ENCODE measurements at regions not wholly inside any gene's neighbourhood (a gene's known extent, or its start where the extent isn't known, plus 50 kb on each side); places are given as distances from the start of the nearest gene placed in this dataset.

- FAIRE-seq, result no peak
These were observed 709.1 kb upstream of the FZD8 start for GRCh38 chr10:36351159-36351558.

GRCh38 chr10:36349445-36350078 is 707.5 kb upstream of the FZD8 start:
- FAIRE-seq, result no peak

GRCh38 chr10:36345807-36346206 is 703.7 kb upstream of the FZD8 start:
- FAIRE-seq, result no peak

- FAIRE-seq, result no peak
These were observed 703.1 kb upstream of the FZD8 start for GRCh38 chr10:36345175-36345533.

- no peak for FAIRE-seq
These were observed 702.4 kb upstream of the FZD8 start for GRCh38 chr10:36344240-36345174.

- no peak for FAIRE-seq
These were observed 700.7 kb upstream of the FZD8 start for GRCh38 chr10:36342781-36343180.

- no peak for FAIRE-seq
These were observed 699.4 kb upstream of the FZD8 start for GRCh38 chr10:36341471-36341870.

GRCh38 chr10:36336315-36336714 is 694.2 kb upstream of the FZD8 start:
- FAIRE-seq, result no peak

- FAIRE-seq, result no peak
These were observed 691.4 kb upstream of the FZD8 start for GRCh38 chr10:36333446-36333845.

- FAIRE-seq, result no peak
These were observed 690.8 kb upstream of the FZD8 start for GRCh38 chr10:36332926-36333325.

GRCh38 chr10:36331121-36331520 is 689.0 kb upstream of the FZD8 start:
- no peak for FAIRE-seq

GRCh38 chr10:36325815-36326214 is 683.7 kb upstream of the FZD8 start:
- FAIRE-seq, result no peak

GRCh38 chr10:36324831-36325230 is 682.7 kb upstream of the FZD8 start:
- no peak for FAIRE-seq

GRCh38 chr10:36313142-36313541 is 671.0 kb upstream of the FZD8 start:
- FAIRE-seq, result no peak

- FAIRE-seq, result no peak
These were observed 661.8 kb upstream of the FZD8 start for GRCh38 chr10:36303896-36304295.

GRCh38 chr10:36302086-36302485 is 660.0 kb upstream of the FZD8 start:
- no peak for FAIRE-seq

- FAIRE-seq, result no peak
These were observed 659.4 kb upstream of the FZD8 start for GRCh38 chr10:36301539-36301938.

- no peak for FAIRE-seq
These were observed 659.0 kb upstream of the FZD8 start for GRCh38 chr10:36301139-36301538.

GRCh38 chr10:36283827-36284226 is 641.7 kb upstream of the FZD8 start:
- FAIRE-seq, result no peak

- no peak for FAIRE-seq
These were observed 639.8 kb upstream of the FZD8 start for GRCh38 chr10:36281831-36282331.

- no peak for FAIRE-seq
These were observed 638.9 kb upstream of the FZD8 start for GRCh38 chr10:36280890-36281499.

- FAIRE-seq, result no peak
These were observed 638.2 kb upstream of the FZD8 start for GRCh38 chr10:36280321-36280741.

GRCh38 chr10:36278176-36278575 is 636.1 kb upstream of the FZD8 start:
- no peak for FAIRE-seq

GRCh38 chr10:36277459-36277858 is 635.4 kb upstream of the FZD8 start:
- FAIRE-seq, result no peak

All from endometrium (tissue), 2 donors.